Endodermal cell (in vitro differentiated cells): ENCODE measurements at regions not wholly inside any gene's neighbourhood (a gene's known extent, or its start where the extent isn't known, plus 50 kb on each side); places are given as distances from the start of the nearest gene placed in this dataset.

Experiments used
- DNase-seq: peaks from one replicate; pipeline ENCODE4 v3.0.0-alpha.2; 2017
- H3K27ac ChIP-seq: 2 replicates; pipeline ENCODE4 v1.5.1; 2013; ENCODE audit warnings: mild to moderate bottlenecking, low read depth, low read length, moderate library complexity
- H3K27me3 ChIP-seq: 2 replicates; pipeline ENCODE4 v1.6.1; 2013; ENCODE audit warnings: mild to moderate bottlenecking, low read length, moderate library complexity; ENCODE audit not compliant: insufficient read depth, control insufficient read depth, poor library complexity, severe bottlenecking
- H3K36me3 ChIP-seq: 2 replicates; pipeline ENCODE4 v1.7.0; 2013; ENCODE audit warnings: mild to moderate bottlenecking, low read length, moderate library complexity; ENCODE audit not compliant: control insufficient read depth, insufficient read depth
- H3K4me1 ChIP-seq: one replicate; pipeline ENCODE4 v1.7.0; 2013; ENCODE audit warnings: low read length; ENCODE audit not compliant: control insufficient read depth, insufficient read depth
- H3K4me3 ChIP-seq: 2 replicates; pipeline ENCODE4 v1.5.1; 2013; ENCODE audit warnings: mild to moderate bottlenecking, low read length, moderate library complexity
- H3K9ac ChIP-seq: 2 replicates; pipeline ENCODE4 v1.6.1; 2013; ENCODE audit warnings: mild to moderate bottlenecking, low read length, moderate library complexity; ENCODE audit not compliant: poor library complexity, severe bottlenecking; ENCODE audit errors: extremely low read depth
- H3K9me3 ChIP-seq: 2 replicates; pipeline ENCODE4 v1.6.1; 2013; ENCODE audit warnings: mild to moderate bottlenecking, low read length, moderate library complexity; ENCODE audit not compliant: control insufficient read depth
- H3K27ac Mint-ChIP-seq: 2 replicates; pipeline ENCODE4 v1.8.0; 2020; ENCODE audit warnings: mixed read lengths
- H3K27me3 Mint-ChIP-seq: 2 replicates; pipeline ENCODE4 v1.8.0; 2021; ENCODE audit warnings: mild to moderate bottlenecking, mixed read lengths; ENCODE audit not compliant: insufficient read depth
- H3K36me3 Mint-ChIP-seq: 2 replicates; pipeline ENCODE4 v1.8.0; 2020; ENCODE audit warnings: low read depth, mixed read lengths
- H3K4me1 Mint-ChIP-seq: 2 replicates; pipeline ENCODE4 v1.8.0; 2020; ENCODE audit warnings: mixed read lengths
- H3K4me3 Mint-ChIP-seq: 2 replicates; pipeline ENCODE4 v1.8.0; 2020; ENCODE audit warnings: mild to moderate bottlenecking, moderate library complexity, mixed read lengths
- H3K9me3 Mint-ChIP-seq: 2 replicates; pipeline ENCODE4 v1.8.0; 2020; ENCODE audit warnings: mild to moderate bottlenecking, mixed read lengths
- WGBS, 2 experiments: methylation state at CpG; one replicate each; pipeline versions ENCODE4 v1.1.5 to v1.1.7; 2013; ENCODE audit warnings: missing lambda C conversion rate in 2 of 2, mixed read lengths in 1 of 2; ENCODE audit not compliant: insufficient coverage in 1 of 2, insufficient read length in 1 of 2; 5-methylcytosine and 5-hydroxymethylcytosine counted together
- TF ChIP-seq, protein P1 (sequence below): fragments of 200-600 bp; sonication (generic); conservative IDR thresholded peaks from 2 replicates; pipeline ENCODE4 v1.5.0; 2021; ENCODE audit warnings: antibody characterized with exemption, mild to moderate bottlenecking

DNA sequence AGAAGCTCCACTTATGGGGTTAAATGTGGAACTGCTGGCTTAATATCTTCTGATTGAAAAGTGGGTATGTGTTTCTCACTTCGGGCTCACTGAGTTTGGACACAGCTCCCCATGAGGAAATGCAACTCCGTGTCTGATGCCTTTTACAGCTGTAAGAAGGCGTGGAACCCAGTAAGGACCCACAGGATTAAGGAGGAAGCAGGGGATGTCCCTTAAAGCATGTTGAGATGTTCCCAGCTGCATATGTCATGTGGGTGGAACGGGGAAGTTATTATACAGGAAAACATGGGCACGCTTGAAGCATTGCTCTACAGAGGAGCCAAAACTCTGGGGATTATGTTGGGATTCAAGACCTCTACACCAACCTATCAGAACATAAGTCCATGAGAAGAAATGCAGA lies 224.4 kb downstream of the NEBL start:
- Mint-ChIP-seq H3K36me3 (no peaks in the 10 kb centered on the region), H3K4me3 (no peak overlapping the region), H3K4me1 (peaks cover 13% of the 10 kb centered on the region), H3K27ac (no peak overlapping the region), H3K27me3 (no peaks in the 10 kb centered on the region), H3K9me3 (no peaks in the 10 kb centered on the region)
- WGBS, 2 experiments: 96% methylated on average over 3 to 5 of the region's 5 CpGs
- TF ChIP-seq, protein P1, sequence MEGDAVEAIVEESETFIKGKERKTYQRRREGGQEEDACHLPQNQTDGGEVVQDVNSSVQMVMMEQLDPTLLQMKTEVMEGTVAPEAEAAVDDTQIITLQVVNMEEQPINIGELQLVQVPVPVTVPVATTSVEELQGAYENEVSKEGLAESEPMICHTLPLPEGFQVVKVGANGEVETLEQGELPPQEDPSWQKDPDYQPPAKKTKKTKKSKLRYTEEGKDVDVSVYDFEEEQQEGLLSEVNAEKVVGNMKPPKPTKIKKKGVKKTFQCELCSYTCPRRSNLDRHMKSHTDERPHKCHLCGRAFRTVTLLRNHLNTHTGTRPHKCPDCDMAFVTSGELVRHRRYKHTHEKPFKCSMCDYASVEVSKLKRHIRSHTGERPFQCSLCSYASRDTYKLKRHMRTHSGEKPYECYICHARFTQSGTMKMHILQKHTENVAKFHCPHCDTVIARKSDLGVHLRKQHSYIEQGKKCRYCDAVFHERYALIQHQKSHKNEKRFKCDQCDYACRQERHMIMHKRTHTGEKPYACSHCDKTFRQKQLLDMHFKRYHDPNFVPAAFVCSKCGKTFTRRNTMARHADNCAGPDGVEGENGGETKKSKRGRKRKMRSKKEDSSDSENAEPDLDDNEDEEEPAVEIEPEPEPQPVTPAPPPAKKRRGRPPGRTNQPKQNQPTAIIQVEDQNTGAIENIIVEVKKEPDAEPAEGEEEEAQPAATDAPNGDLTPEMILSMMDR: no peak
- Histone ChIP-seq H3K27ac (no peak overlapping the region), H3K27me3 (no peaks in the 10 kb centered on the region), H3K9me3 (no peaks in the 10 kb centered on the region), H3K9ac (no peak overlapping the region), H3K4me3 (no peak overlapping the region), H3K4me1 (peaks cover 5% of the 10 kb centered on the region), H3K36me3 (no peaks in the 10 kb centered on the region)
- DNase-seq: no peak

DNA sequence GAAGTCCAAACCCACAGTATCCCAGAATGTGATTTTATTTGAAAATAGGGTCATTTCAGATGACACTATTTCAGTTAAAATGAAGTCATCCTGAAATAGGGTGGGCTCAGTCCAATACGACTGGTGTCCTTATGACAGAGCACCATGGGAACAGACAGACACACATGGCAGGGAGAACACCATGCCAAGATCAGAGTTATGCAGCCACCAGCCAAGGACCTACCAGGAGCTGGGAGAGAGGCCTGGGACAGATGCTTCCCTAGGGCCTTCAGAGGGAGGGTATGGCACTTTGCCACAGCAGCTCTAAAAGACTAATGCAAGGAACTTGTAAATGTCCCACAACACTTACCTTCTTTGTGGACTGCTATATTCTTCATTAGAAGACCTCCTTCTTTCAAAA lies 226.5 kb downstream of the NEBL start:
- Histone ChIP-seq H3K9ac (no peak overlapping the region), H3K27me3 (no peaks in the 10 kb centered on the region), H3K9me3 (no peaks in the 10 kb centered on the region), H3K4me1 (peaks cover 5% of the 10 kb centered on the region), H3K4me3 (no peak overlapping the region), H3K27ac (no peak overlapping the region), H3K36me3 (no peaks in the 10 kb centered on the region)
- Mint-ChIP-seq H3K4me3 (no peak overlapping the region), H3K4me1 (peaks cover 13% of the 10 kb centered on the region), H3K9me3 (no peaks in the 10 kb centered on the region), H3K27ac (no peak overlapping the region), H3K36me3 (no peaks in the 10 kb centered on the region), H3K27me3 (no peaks in the 10 kb centered on the region)
- WGBS, 2 experiments: 92 to 100% methylated on average over 1 of the region's 1 CpG
- no peak for DNase-seq
- TF ChIP-seq, protein P1: no peak

DNA sequence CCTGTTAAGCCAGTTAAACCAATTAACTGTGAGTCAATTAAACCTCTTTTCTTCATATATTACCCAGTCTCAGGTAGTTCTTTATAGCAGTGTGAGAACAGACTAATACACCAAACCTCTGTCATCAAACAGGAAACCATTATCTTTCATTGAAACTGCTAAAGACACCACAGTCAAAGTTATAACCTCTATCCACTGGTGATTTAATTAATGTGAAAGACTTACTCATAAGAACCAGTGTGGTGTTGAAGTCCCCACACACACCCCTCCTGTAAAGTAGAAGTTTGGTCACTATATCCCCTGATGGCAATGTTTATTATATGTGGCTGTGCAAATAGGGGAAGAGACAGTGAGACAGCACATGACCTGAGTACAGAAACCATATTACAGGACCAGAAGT lies 228.1 kb downstream of the NEBL start:
- H3K36me3 ChIP-seq: no peaks in the 10 kb centered on the region
- no peaks in the 10 kb centered on the region for H3K27me3 ChIP-seq
- Mint-ChIP-seq H3K9me3 (peaks cover 4% of the 10 kb centered on the region), H3K27ac (no peak overlapping the region), H3K27me3 (no peaks in the 10 kb centered on the region), H3K36me3 (no peaks in the 10 kb centered on the region), H3K4me1 (no peaks in the 10 kb centered on the region), H3K4me3 (no peak overlapping the region)
- no peak overlapping the region for H3K9ac ChIP-seq
- TF ChIP-seq, protein P1: no peak
- H3K4me1 ChIP-seq: no peaks in the 10 kb centered on the region
- peaks cover 1% of the 10 kb centered on the region for H3K9me3 ChIP-seq
- no peak for DNase-seq
- no peak overlapping the region for H3K27ac ChIP-seq
- no peak overlapping the region for H3K4me3 ChIP-seq
